ENCODE measurements at regions not wholly inside any gene's neighbourhood (a gene's known extent, or its start where the extent isn't known, plus 50 kb on each side); places are given as distances from the start of the nearest gene placed in this dataset.

DNA sequence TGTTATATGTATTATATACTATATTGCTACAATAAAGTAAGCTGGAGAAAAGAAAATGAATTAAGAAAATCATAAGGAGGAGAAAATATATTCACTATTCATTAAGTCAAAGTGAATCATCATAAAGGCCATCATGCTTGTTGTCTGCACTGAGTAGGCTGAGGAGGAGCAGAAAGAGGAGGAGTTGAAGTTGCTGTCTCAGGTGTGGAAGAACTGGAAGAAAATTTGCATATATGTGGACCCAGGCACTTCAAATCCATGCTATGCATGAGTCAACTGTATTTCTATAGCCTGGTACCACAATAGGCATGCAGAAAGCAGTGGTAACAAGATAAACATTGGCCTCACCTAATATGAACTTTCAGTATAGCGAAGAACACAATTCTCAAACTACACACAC is 135.9 kb upstream of the SGCG start:
- TF ChIP-seq EZH2phosphoT487 (IDR thresholded peaks at IDR 0.05; ENCODE audit: borderline replicate concordance, low read length) (no peak), CTCF (conservative IDR thresholded peaks at IDR 0.05; ENCODE audit: low read depth, low read length) (no peak)
